SK-N-MC (cell line): ENCODE measurements at regions not wholly inside any gene's neighbourhood (a gene's known extent, or its start where the extent isn't known, plus 50 kb on each side); places are given as distances from the start of the nearest gene placed in this dataset.

Experiments
- EZH2 ChIP-seq: fragments of 200-600 bp; sonication (generic); IDR thresholded peaks from one replicate; pipeline ENCODE4 v1.6.1; 2017; ENCODE audit warnings: antibody characterized with exemption
- FOXP2 ChIP-seq: optimal IDR thresholded peaks from 2 replicates; pipeline ENCODE3; 2011; ENCODE audit warnings: mild to moderate bottlenecking, moderate library complexity; ENCODE audit not compliant: insufficient read depth; ENCODE audit errors: extremely low read length, control extremely low read depth
- POLR2AphosphoS5 ChIP-seq: IDR thresholded peaks from 2 replicates; pipeline ENCODE4 v1.6.1; 2012; ENCODE audit warnings: mild to moderate bottlenecking, low read depth, low read length, borderline replicate concordance

DNA sequence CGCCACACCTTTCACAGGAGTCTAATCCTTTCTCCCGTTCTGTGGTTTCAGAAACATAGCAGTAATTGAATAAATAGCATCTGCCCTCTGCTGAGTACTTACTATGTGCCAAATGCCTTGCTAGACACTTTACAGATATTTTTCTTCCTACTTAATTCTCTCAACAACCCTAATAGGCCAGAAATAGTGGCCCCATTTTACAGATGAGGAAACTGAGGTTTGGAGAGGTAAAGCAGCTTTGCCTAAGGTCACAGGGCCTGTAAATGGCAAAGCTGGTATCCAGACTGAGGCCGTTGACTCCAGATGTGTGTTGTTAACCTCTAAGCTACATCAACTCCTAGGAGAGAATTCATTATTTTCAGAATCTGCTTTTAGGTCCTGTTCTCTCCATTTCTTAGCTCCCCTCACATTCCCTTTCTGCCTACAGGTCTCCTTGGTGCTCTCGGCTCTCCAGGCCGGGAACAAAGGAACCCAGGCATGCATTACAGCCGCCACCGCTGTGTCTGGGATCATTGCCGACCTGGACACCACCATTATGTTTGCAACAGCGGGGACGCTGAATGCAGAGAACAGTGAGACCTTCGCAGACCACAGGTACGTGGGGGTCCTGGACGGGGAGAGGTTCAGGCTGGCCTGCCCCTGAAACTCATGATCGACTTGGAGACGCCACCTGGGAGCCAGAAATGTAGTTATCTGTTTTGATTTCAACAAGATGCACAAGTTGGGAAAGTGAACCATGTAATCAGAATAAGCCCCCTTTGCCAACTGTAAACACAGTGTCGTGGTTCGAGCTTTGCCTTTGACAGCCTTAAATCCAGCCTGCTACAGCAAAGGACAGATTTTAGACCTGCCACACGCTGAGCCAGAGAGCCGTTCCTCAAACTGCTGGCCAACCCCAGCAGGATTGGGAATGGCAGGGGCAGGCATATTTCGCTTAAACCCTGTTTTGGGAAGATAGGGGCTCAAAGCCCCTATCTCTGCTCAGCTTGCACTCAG, 246.5 kb upstream of the TPM1 start:
- TF ChIP-seq POLR2AphosphoS5 (no peak), EZH2 (no peak), FOXP2 (no peak)
